GM18511 (cell line): ENCODE measurements at regions not wholly inside any gene's neighbourhood (a gene's known extent, or its start where the extent isn't known, plus 50 kb on each side); places are given as distances from the start of the nearest gene placed in this dataset.

Experiments
- ATAC-seq: cut with Tn5 transposase; IDR thresholded peaks from one replicate; pipeline ENCODE4 v1.9.1; 2021; ENCODE audit warnings: mild to moderate bottlenecking, moderate library complexity; ENCODE audit not compliant: unreplicated experiment

DNA sequence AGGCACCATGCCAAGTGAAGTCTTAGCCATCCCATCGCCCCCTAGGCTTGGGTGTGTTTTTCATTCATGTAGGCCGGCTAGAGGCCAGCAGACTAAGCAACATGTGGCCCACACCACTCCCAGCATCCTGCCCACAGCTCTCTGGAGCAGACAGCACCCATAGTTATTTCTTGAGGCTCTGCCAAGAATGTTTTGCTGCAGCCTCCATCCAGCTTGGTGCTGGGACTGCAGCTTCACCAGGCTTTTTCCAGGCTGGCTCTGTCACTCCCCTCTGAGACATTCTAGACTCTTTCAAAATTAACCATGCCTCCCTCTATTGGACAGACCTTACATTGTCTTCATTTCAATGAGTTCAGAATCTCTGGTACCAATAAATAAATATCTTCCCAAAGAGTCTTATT lies 104.2 kb downstream of the DUSP10 start:
- ATAC-seq = no peak

DNA sequence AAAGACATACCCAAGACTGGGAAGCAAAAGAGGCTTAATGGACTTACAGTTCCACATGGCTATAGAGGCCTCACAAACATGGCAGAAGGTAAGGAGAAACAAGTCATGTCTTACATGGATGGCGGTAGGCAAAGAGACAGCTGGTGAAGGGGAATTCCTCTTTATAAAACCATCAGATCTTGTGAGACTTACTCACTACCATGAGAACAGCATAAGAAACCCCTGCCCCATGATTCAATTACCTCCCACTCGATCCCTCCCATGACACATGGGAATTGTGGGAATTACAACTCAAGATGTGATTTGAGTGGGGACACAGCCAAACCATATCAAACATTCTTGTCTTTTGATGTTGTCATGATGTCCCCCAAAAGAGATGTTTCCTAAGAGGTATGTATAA lies 103.3 kb downstream of the DUSP10 start:
- no peak for ATAC-seq

DNA sequence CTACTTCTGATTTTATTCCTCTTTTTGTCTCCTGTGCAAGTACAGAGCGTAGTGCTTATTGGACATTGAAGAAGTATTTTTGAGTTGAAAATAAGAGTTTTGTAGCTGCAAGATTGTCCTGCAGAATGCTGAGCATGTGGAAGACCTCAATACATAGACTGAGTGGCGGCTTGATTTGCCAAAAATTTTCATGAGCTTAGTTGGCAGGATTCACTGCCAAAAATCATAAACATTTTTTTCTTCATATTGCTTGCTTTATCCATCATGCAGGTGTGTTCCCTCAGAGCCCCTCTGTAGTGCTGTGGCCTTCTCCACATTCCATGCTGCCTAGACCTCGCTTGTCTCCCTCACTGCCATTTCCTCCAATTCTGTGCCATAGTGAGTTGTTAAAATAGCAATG lies 100.1 kb downstream of the DUSP10 start:
- ATAC-seq = no peak

DNA sequence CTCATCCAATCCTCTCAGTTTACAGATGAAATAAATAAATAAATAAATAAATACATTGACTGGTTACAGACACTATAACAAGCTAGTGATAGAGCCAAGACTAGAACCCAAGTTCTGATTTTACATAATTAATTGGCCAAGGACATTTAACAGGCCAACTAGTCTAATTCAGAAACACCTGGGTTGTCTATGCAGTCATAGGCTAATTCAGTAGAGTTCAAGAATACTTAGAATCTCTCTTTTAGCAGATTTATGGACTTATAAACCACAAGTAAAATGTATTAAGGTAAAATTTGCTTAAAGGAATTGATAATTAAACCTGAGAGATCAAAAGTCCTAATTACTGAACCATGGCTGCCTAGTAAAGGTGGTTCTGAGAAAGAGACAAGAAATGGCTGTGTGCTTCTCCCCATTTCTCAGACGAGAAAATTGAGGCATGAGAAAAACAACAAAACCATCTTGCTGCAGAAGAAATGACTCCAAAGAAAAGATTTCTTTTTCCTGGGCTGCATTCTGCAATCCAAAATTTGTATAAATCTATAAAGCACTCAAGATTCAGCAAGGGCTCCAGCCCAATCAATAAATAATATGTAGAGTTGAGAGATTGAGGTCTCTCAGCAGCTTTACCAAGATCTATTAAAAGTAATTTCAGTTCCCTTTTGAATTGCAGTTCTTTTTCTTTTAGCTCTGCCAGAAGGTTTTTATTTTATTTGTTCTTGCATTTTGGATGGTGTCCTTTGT lies 98.3 kb downstream of the DUSP10 start:
- peak; percentile 75 for ATAC-seq

DNA sequence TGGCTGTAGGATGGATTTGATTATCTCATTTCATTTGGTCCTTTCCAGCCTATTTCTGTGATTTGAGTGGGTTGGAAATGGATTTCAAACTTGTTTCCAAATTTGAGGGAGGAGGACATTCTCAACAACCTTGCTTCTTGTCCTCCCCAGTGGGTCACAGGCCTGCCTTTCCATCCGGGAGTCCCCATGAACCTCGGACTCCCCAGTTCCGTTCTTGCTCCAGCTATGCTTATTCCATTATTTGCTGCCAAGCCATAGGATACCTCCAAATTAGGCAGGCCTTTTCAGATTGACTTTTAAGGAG lies 97.8 kb downstream of the DUSP10 start:
- ATAC-seq = peak; percentile 17

DNA sequence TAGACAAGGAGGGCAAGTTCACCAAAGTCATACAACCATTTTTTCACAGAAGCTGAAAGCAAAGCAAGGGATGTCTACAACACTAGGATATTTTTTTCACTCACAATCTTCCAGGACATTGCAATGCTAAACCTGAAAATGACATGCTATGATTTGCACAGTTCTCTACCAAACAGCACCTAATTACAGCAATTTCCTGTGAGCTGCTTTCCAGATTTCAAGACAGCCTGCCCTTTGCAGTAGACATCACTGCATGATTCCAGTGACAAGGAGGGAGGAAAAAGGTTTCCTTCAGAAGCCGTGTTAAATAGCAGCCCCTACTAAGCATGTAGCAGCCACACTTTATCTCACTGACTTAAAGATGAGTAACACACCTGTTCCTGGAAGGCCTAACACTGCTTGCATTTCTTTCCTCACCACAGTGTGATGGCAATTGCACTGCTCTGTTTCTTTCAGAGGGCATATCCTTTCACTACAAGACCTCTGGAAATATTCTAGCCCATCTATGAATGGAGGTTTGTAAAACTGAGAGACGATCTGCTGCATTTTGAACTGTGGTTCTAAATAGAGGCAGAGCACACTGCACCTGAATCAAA lies 97.1 kb downstream of the DUSP10 start:
- peak; percentile 48 for ATAC-seq

DNA sequence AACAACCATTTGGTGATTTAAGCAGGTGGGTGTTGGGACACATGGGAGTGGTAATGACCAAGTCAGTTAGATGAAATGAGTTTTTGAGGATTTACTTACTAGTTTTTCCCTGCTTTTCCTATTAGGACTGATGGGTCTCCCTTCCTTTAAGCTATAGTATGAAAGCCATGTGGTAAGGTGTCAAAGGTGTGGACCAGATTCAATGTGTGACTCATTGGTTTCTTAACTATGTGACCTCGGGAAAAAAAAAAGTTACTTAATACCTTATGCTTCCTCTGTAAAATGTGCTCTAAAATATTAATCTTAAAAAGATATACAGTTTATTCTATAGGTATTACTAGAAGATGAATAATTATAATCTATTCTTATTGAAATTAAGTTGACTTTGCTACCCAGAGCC lies 93.7 kb downstream of the DUSP10 start:
- ATAC-seq = no peak
